ENCODE measurements at regions not wholly inside any gene's neighbourhood (a gene's known extent, or its start where the extent isn't known, plus 50 kb on each side); places are given as distances from the start of the nearest gene placed in this dataset.

- no peak for DNase-seq (ENCODE audit: low read depth)
These were observed 126.8 kb downstream of the CDC42EP3 start for GRCh38 chr2:37544591-37545031.

GRCh38 chr2:37549598-37549997, 121.8 kb downstream of the CDC42EP3 start:
- no peak for DNase-seq (ENCODE audit: low read depth)

GRCh38 chr2:37550190-37550589, 121.3 kb downstream of the CDC42EP3 start:
- DNase-seq (ENCODE audit: low read depth), result no peak

GRCh38 chr2:37551783-37552182, 119.7 kb downstream of the CDC42EP3 start:
- no peak for DNase-seq (ENCODE audit: low read depth)

GRCh38 chr2:37552339-37552738, 119.1 kb downstream of the CDC42EP3 start:
- no peak for DNase-seq (ENCODE audit: low read depth)

GRCh38 chr2:37553411-37554154, 117.9 kb downstream of the CDC42EP3 start:
- no peak for DNase-seq (ENCODE audit: low read depth)

GRCh38 chr2:37554155-37554510, 117.3 kb downstream of the CDC42EP3 start:
- no peak for DNase-seq (ENCODE audit: low read depth)

GRCh38 chr2:37554687-37555086, 116.8 kb downstream of the CDC42EP3 start:
- no peak for DNase-seq (ENCODE audit: low read depth)

GRCh38 chr2:37555457-37555856, 116.0 kb downstream of the CDC42EP3 start:
- no peak for DNase-seq (ENCODE audit: low read depth)

- no peak for DNase-seq (ENCODE audit: low read depth)
These were observed 115.2 kb downstream of the CDC42EP3 start for GRCh38 chr2:37556256-37556655.

GRCh38 chr2:37558623-37559022, 112.8 kb downstream of the CDC42EP3 start:
- DNase-seq (ENCODE audit: low read depth), result no peak

GRCh38 chr2:37560241-37560848, 111.1 kb downstream of the CDC42EP3 start:
- no peak for DNase-seq (ENCODE audit: low read depth)

GRCh38 chr2:37560863-37561614, 110.4 kb downstream of the CDC42EP3 start:
- DNase-seq (ENCODE audit: low read depth), result no peak

GRCh38 chr2:37561615-37562569, 109.5 kb downstream of the CDC42EP3 start:
- no peak for DNase-seq (ENCODE audit: low read depth)

- no peak for DNase-seq (ENCODE audit: low read depth)
These were observed 107.9 kb downstream of the CDC42EP3 start for GRCh38 chr2:37563375-37564015.

- no peak for DNase-seq (ENCODE audit: low read depth)
These were observed 107.1 kb downstream of the CDC42EP3 start for GRCh38 chr2:37564356-37564755.

GRCh38 chr2:37566517-37566981, 104.9 kb downstream of the CDC42EP3 start:
- DNase-seq (ENCODE audit: low read depth), result no peak

GRCh38 chr2:37568565-37568964, 102.9 kb downstream of the CDC42EP3 start:
- no peak for DNase-seq (ENCODE audit: low read depth)

- no peak for DNase-seq (ENCODE audit: low read depth)
These were observed 102.2 kb downstream of the CDC42EP3 start for GRCh38 chr2:37569131-37569823.

- DNase-seq (ENCODE audit: low read depth), result no peak
These were observed 101.3 kb downstream of the CDC42EP3 start for GRCh38 chr2:37569986-37570679.
